Neural crest cell (in vitro differentiated cells): ENCODE measurements at regions not wholly inside any gene's neighbourhood (a gene's known extent, or its start where the extent isn't known, plus 50 kb on each side); places are given as distances from the start of the nearest gene placed in this dataset.

Experiments
- DNase-seq: peaks from one replicate; pipeline ENCODE4 v3.0.0; 2021; ENCODE audit warnings: low read depth, mixed read lengths, low spot score
- H3K27ac Mint-ChIP-seq: one replicate; pipeline ENCODE4 v1.8.0; 2021; ENCODE audit warnings: mild to moderate bottlenecking, mixed read lengths; ENCODE audit not compliant: unreplicated experiment
- H3K27me3 Mint-ChIP-seq: 2 replicates; pipeline ENCODE4 v1.8.0; 2021; ENCODE audit warnings: low read depth, mild to moderate bottlenecking, mixed read lengths
- H3K36me3 Mint-ChIP-seq: 2 replicates; pipeline ENCODE4 v1.8.0; 2021; ENCODE audit warnings: low read depth, mild to moderate bottlenecking, mixed read lengths
- H3K4me1 Mint-ChIP-seq: 2 replicates; pipeline ENCODE4 v1.8.0; 2021; ENCODE audit warnings: mixed read lengths
- H3K4me3 Mint-ChIP-seq: one replicate; pipeline ENCODE4 v1.8.0; 2021; ENCODE audit warnings: mild to moderate bottlenecking, mixed read lengths
- H3K9me3 Mint-ChIP-seq: 2 replicates; pipeline ENCODE4 v1.8.0; 2021; ENCODE audit warnings: mixed read lengths
- CTCF ChIP-seq: fragments of 200-600 bp; sonication (generic); conservative IDR thresholded peaks from 2 replicates; pipeline ENCODE4 v1.5.0; 2021; ENCODE audit warnings: antibody characterized with exemption, mild to moderate bottlenecking

- Mint-ChIP-seq H3K27me3 (no peaks in the 10 kb centered on the region), H3K4me1 (peaks cover 11% of the 10 kb centered on the region), H3K4me3 (no peak overlapping the region), H3K36me3 (no peaks in the 10 kb centered on the region), H3K9me3 (no peaks in the 10 kb centered on the region), H3K27ac (no peak overlapping the region)
- no peak for DNase-seq
- TF ChIP-seq CTCF, result no peak
These were observed 324.6 kb upstream of the MTNR1B start for GRCh38 chr11:92644595-92645445.

- no peak for TF ChIP-seq CTCF
- Mint-ChIP-seq H3K27me3 (no peaks in the 10 kb centered on the region), H3K27ac (no peak overlapping the region), H3K4me3 (no peak overlapping the region), H3K4me1 (no peaks in the 10 kb centered on the region), H3K36me3 (peaks cover 2% of the 10 kb centered on the region), H3K9me3 (no peaks in the 10 kb centered on the region)
- DNase-seq, result no peak
These were observed 318.3 kb upstream of the MTNR1B start for GRCh38 chr11:92651159-92651558.

DNA sequence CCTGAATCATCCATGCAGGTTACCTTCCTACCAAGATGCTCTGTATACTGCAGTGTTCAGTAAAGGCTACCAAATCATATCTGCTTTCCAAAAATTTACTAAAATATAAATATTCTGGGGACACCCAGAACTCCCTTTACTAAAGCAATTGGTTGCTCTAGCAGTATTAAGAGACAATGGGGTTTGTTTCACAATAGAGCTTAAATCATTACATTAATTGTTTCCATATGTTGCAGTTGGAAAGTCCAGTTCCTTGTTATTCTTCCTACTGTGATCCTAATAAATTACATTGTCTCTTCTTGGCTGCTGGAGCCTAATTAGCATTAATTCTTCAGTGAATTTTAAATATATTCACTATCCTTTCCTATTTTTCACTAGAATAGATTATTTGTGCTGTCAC, 316.0 kb upstream of the MTNR1B start:
- TF ChIP-seq CTCF, result no peak
- no peak overlapping the region for H3K4me3 Mint-ChIP-seq
- H3K27me3 Mint-ChIP-seq, result no peaks in the 10 kb centered on the region
- H3K36me3 Mint-ChIP-seq, result peaks cover 4% of the 10 kb centered on the region
- no peak for DNase-seq
- no peak overlapping the region for H3K27ac Mint-ChIP-seq
- peaks cover 2% of the 10 kb centered on the region for H3K9me3 Mint-ChIP-seq
- H3K4me1 Mint-ChIP-seq, result no peaks in the 10 kb centered on the region

DNA sequence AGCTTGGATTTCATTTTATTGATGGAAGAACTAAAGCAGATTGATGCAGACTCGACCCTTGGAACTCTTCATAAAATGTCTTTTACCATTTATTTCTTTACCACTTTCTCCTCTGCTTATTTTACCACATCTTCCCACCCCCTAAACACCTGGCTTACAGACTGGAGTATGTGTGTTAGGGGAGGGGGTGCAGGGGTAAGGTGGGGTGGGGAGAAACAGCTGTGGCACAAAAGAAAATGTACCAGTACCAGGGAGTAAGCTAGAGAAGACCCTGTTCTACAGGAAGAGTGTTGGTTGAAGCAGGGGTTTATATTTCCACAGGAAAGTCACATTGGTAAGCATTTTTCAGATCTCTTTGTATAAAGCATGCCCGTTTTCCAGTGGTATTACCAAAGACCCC, 312.7 kb upstream of the MTNR1B start:
- H3K27me3 Mint-ChIP-seq, result no peaks in the 10 kb centered on the region
- no peak overlapping the region for H3K4me3 Mint-ChIP-seq
- H3K9me3 Mint-ChIP-seq, result peaks cover 6% of the 10 kb centered on the region
- peak overlapping the region; percentile 57 for H3K27ac Mint-ChIP-seq
- no peak for TF ChIP-seq CTCF
- peaks cover 4% of the 10 kb centered on the region for H3K36me3 Mint-ChIP-seq
- no peaks in the 10 kb centered on the region for H3K4me1 Mint-ChIP-seq
- DNase-seq, result no peak

GRCh38 chr11:92657226-92657625, 312.2 kb upstream of the MTNR1B start:
- no peak overlapping the region for H3K4me3 Mint-ChIP-seq
- peaks cover 4% of the 10 kb centered on the region for H3K36me3 Mint-ChIP-seq
- H3K27ac Mint-ChIP-seq, result peak overlapping the region; percentile 51
- no peak for TF ChIP-seq CTCF
- no peak for DNase-seq
- H3K27me3 Mint-ChIP-seq, result no peaks in the 10 kb centered on the region
- peaks cover 6% of the 10 kb centered on the region for H3K9me3 Mint-ChIP-seq
- no peaks in the 10 kb centered on the region for H3K4me1 Mint-ChIP-seq
